GM23338 (cell line): ENCODE measurements at regions not wholly inside any gene's neighbourhood (a gene's known extent, or its start where the extent isn't known, plus 50 kb on each side); places are given as distances from the start of the nearest gene placed in this dataset.

Experiments used
- ATAC-seq: fragments of 200-7000 bp; cut with Tn5 transposase; 3 replicates; pipeline ENCODE4 v1.9.1; 2020
- DNase-seq: peaks from one replicate; pipeline ENCODE4 v3.0.0-alpha.2; 2015; ENCODE audit warnings: low spot score
- H2AFZ ChIP-seq: fragments of 200-600 bp; sonication (generic); 2 replicates; pipeline ENCODE4 v1.8.0; 2016; ENCODE audit warnings: antibody characterized with exemption, mild to moderate bottlenecking, moderate library complexity
- H3F3A ChIP-seq: fragments of 200-600 bp; sonication (generic); replicated peaks from 2 replicates; pipeline ENCODE4 v1.8.0; 2017; ENCODE audit warnings: antibody characterized with exemption, mixed run types, low read depth
- H3K27ac ChIP-seq: fragments of 200-600 bp; sonication (generic); 2 replicates; pipeline ENCODE4 v1.6.1; 2016; ENCODE audit warnings: low read depth
- H3K27me3 ChIP-seq: fragments of 200-600 bp; sonication (generic); 2 replicates; pipeline ENCODE4 v1.8.0; 2016; ENCODE audit warnings: mild to moderate bottlenecking, mixed run types, moderate library complexity; ENCODE audit not compliant: insufficient read depth
- H3K36me3 ChIP-seq: fragments of 200-600 bp; sonication (generic); 2 replicates; pipeline ENCODE4 v1.8.0; 2016; ENCODE audit warnings: mild to moderate bottlenecking; ENCODE audit not compliant: insufficient read depth
- H3K4me1 ChIP-seq: fragments of 200-600 bp; sonication (generic); 2 replicates; pipeline ENCODE4 v1.8.0; 2016; ENCODE audit warnings: mild to moderate bottlenecking, moderate library complexity; ENCODE audit not compliant: insufficient read depth
- H3K4me2 ChIP-seq: fragments of 200-600 bp; sonication (generic); 2 replicates; pipeline ENCODE4 v1.7.1; 2017; ENCODE audit warnings: mixed run types
- H3K4me3 ChIP-seq: fragments of 200-600 bp; sonication (generic); 2 replicates; pipeline ENCODE4 v1.6.1; 2016; ENCODE audit warnings: mixed run types
- H3K79me2 ChIP-seq: fragments of 200-600 bp; sonication (generic); replicated peaks from 2 replicates; pipeline ENCODE4 v1.8.0; 2017; ENCODE audit warnings: mild to moderate bottlenecking; ENCODE audit not compliant: insufficient read depth
- H3K9me2 ChIP-seq: fragments of 200-600 bp; sonication (generic); 2 replicates; pipeline ENCODE4 v1.8.0; 2017; ENCODE audit not compliant: insufficient read depth
- H4K20me1 ChIP-seq: fragments of 200-600 bp; sonication (generic); replicated peaks from 2 replicates; pipeline ENCODE4 v1.8.0; 2017; ENCODE audit warnings: mild to moderate bottlenecking; ENCODE audit not compliant: insufficient read depth
- H3K27ac Mint-ChIP-seq: 2 replicates; pipeline ENCODE4 v1.8.0; 2020; ENCODE audit warnings: inconsistent platforms, mild to moderate bottlenecking, moderate library complexity, mixed read lengths
- H3K27me3 Mint-ChIP-seq: 3 replicates; pipeline ENCODE4 v1.8.0; 2022; ENCODE audit warnings: low read depth, mild to moderate bottlenecking, moderate library complexity, mixed read lengths, inconsistent platforms; ENCODE audit not compliant: insufficient read depth, poor library complexity
- H3K36me3 Mint-ChIP-seq: 3 replicates; pipeline ENCODE4 v1.8.0; 2021; ENCODE audit warnings: low read depth, mild to moderate bottlenecking, inconsistent platforms, moderate library complexity, mixed read lengths
- H3K4me1 Mint-ChIP-seq: 3 replicates; pipeline ENCODE4 v1.8.0; 2020; ENCODE audit warnings: mild to moderate bottlenecking, inconsistent platforms, mixed read lengths
- H3K4me3 Mint-ChIP-seq: 3 replicates; pipeline ENCODE4 v1.8.0; 2021; ENCODE audit warnings: moderate library complexity, mild to moderate bottlenecking, inconsistent platforms, mixed read lengths
- H3K9me3 Mint-ChIP-seq: 3 replicates; pipeline ENCODE4 v1.8.0; 2020; ENCODE audit warnings: moderate library complexity, mild to moderate bottlenecking, inconsistent platforms, mixed read lengths
- CREB1 ChIP-seq: fragments of 250-450 bp; sonication (Bioruptor Pico); IDR thresholded peaks from 2 replicates; pipeline ENCODE4 v1.5.0; 2020; ENCODE audit warnings: low read depth, mild to moderate bottlenecking, moderate library complexity
- ETS1 ChIP-seq: IDR thresholded peaks from 2 replicates; pipeline ENCODE4 v1.6.1; 2016; ENCODE audit warnings: antibody characterized with exemption
- EZH2phosphoT487 ChIP-seq: fragments of 200-600 bp; sonication (generic); IDR thresholded peaks from one replicate; pipeline ENCODE4 v1.8.1; 2018; ENCODE audit warnings: antibody characterized with exemption; ENCODE audit not compliant: unreplicated experiment
- JUNB ChIP-seq: IDR thresholded peaks from one replicate; pipeline ENCODE4 v1.6.1; 2016; ENCODE audit warnings: antibody characterized with exemption; ENCODE audit not compliant: unreplicated experiment
- POLR2AphosphoS5 ChIP-seq: IDR thresholded peaks from 2 replicates; pipeline ENCODE4 v1.6.1; 2016; ENCODE audit warnings: antibody characterized with exemption, low read depth
- ZNF331 ChIP-seq: fragments of 250-450 bp; sonication (Bioruptor Pico); IDR thresholded peaks from 2 replicates; pipeline ENCODE4 v1.5.0; 2020; ENCODE audit warnings: low read depth, mild to moderate bottlenecking, moderate library complexity
- ZNF462 ChIP-seq: fragments of 250-450 bp; sonication (Bioruptor Pico); IDR thresholded peaks from 2 replicates; pipeline ENCODE4 v1.5.0; 2020; ENCODE audit warnings: mild to moderate bottlenecking, moderate library complexity
- TF ChIP-seq, protein P1 (sequence below), 2 experiments: fragments of 200-600 bp in 1 of 2; sonication (generic) in 1 of 2; conservative IDR thresholded peaks; 2 replicates each; pipeline versions ENCODE4 v1.5.1 to v1.6.1; 2016 to 2017; ENCODE audit warnings: antibody characterized with exemption in 2 of 2, low read depth in 2 of 2, mild to moderate bottlenecking in 2 of 2, moderate library complexity in 1 of 2
- TF ChIP-seq, protein P2 (sequence below): IDR thresholded peaks from one replicate; pipeline ENCODE4 v1.6.1; 2018; ENCODE audit warnings: antibody characterized with exemption; ENCODE audit not compliant: unreplicated experiment

GRCh38 chr9:102072059-102072764 is 333.8 kb upstream of the GRIN3A start:
- Histone ChIP-seq H3F3A (no peaks in the 10 kb centered on the region), H3K27ac (no peak overlapping the region), H4K20me1 (no peaks in the 10 kb centered on the region), H3K27me3 (no peaks in the 10 kb centered on the region), H3K4me2 (no peak overlapping the region), H3K9me2 (no peaks in the 10 kb centered on the region), H3K79me2 (no peaks in the 10 kb centered on the region), H3K36me3 (no peaks in the 10 kb centered on the region), H2AFZ (no peak overlapping the region), H3K4me1 (no peaks in the 10 kb centered on the region), H3K4me3 (no peak overlapping the region)
- DNase-seq (no peak), ATAC-seq (no peak)
- Mint-ChIP-seq H3K4me1 (no peaks in the 10 kb centered on the region), H3K9me3 (peaks cover 85% of the 10 kb centered on the region), H3K36me3 (peaks cover 29% of the 10 kb centered on the region), H3K27me3 (peaks cover 1% of the 10 kb centered on the region), H3K27ac (no peak overlapping the region), H3K4me3 (no peak overlapping the region)
- TF ChIP-seq POLR2AphosphoS5 (no peak), JUNB (no peak), ETS1 (no peak), CREB1 (CRISPR knock-in tag) (no peak), ZNF331 (CRISPR knock-in tag) (no peak), ZNF462 (CRISPR knock-in tag) (no peak), EZH2phosphoT487 (no peak)
- TF ChIP-seq, protein P1, sequence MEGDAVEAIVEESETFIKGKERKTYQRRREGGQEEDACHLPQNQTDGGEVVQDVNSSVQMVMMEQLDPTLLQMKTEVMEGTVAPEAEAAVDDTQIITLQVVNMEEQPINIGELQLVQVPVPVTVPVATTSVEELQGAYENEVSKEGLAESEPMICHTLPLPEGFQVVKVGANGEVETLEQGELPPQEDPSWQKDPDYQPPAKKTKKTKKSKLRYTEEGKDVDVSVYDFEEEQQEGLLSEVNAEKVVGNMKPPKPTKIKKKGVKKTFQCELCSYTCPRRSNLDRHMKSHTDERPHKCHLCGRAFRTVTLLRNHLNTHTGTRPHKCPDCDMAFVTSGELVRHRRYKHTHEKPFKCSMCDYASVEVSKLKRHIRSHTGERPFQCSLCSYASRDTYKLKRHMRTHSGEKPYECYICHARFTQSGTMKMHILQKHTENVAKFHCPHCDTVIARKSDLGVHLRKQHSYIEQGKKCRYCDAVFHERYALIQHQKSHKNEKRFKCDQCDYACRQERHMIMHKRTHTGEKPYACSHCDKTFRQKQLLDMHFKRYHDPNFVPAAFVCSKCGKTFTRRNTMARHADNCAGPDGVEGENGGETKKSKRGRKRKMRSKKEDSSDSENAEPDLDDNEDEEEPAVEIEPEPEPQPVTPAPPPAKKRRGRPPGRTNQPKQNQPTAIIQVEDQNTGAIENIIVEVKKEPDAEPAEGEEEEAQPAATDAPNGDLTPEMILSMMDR (conservative IDR thresholded peaks at IDR 0.05; ENCODE audit: low read depth in 2 of 2), result no peak
- TF ChIP-seq, protein P2, sequence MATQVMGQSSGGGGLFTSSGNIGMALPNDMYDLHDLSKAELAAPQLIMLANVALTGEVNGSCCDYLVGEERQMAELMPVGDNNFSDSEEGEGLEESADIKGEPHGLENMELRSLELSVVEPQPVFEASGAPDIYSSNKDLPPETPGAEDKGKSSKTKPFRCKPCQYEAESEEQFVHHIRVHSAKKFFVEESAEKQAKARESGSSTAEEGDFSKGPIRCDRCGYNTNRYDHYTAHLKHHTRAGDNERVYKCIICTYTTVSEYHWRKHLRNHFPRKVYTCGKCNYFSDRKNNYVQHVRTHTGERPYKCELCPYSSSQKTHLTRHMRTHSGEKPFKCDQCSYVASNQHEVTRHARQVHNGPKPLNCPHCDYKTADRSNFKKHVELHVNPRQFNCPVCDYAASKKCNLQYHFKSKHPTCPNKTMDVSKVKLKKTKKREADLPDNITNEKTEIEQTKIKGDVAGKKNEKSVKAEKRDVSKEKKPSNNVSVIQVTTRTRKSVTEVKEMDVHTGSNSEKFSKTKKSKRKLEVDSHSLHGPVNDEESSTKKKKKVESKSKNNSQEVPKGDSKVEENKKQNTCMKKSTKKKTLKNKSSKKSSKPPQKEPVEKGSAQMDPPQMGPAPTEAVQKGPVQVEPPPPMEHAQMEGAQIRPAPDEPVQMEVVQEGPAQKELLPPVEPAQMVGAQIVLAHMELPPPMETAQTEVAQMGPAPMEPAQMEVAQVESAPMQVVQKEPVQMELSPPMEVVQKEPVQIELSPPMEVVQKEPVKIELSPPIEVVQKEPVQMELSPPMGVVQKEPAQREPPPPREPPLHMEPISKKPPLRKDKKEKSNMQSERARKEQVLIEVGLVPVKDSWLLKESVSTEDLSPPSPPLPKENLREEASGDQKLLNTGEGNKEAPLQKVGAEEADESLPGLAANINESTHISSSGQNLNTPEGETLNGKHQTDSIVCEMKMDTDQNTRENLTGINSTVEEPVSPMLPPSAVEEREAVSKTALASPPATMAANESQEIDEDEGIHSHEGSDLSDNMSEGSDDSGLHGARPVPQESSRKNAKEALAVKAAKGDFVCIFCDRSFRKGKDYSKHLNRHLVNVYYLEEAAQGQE, result no peak
